DND-41 (cell line): ENCODE measurements at regions not wholly inside any gene's neighbourhood (a gene's known extent, or its start where the extent isn't known, plus 50 kb on each side); places are given as distances from the start of the nearest gene placed in this dataset.

Experiments
- ATAC-seq: fragments of 200-7000 bp; cut with Tn5 transposase; 3 replicates; pipeline ENCODE4 v1.9.1; 2021; ENCODE audit warnings: low read depth; ENCODE audit not compliant: insufficient read depth
- DNase-seq: peaks from one replicate; pipeline ENCODE4 v3.0.0-alpha.2; 2020
- H2AFZ ChIP-seq: 2 replicates; pipeline ENCODE4 v1.6.0; 2012; ENCODE audit warnings: low read depth, low read length
- H3K27ac ChIP-seq: 2 replicates; pipeline ENCODE4 v1.5.1; 2012; ENCODE audit warnings: low read length, inconsistent platforms
- H3K27me3 ChIP-seq: fragments of 200-600 bp; sonication (generic); 2 replicates; pipeline ENCODE4 v1.6.0; 2012; ENCODE audit warnings: low read length, mild to moderate bottlenecking, inconsistent platforms; ENCODE audit not compliant: insufficient read depth, poor library complexity
- H3K36me3 ChIP-seq: 2 replicates; pipeline ENCODE4 v1.5.1; 2012; ENCODE audit warnings: low read length, inconsistent platforms; ENCODE audit not compliant: insufficient read depth
- H3K4me1 ChIP-seq: 2 replicates; pipeline ENCODE4 v1.5.1; 2012; ENCODE audit warnings: mild to moderate bottlenecking, low read length; ENCODE audit not compliant: insufficient read depth
- H3K4me2 ChIP-seq: 2 replicates; pipeline ENCODE4 v1.6.0; 2012; ENCODE audit warnings: mild to moderate bottlenecking, moderate library complexity, low read length, inconsistent platforms; ENCODE audit not compliant: insufficient read depth
- H3K4me3 ChIP-seq, 2 experiments: fragments of 200-600 bp in 1 of 2; shearing (Covaris generic) in 1 of 2; 2 replicates each; pipeline ENCODE4 v1.5.1; 2012 to 2016; ENCODE audit warnings: inconsistent platforms in 2 of 2, low read length in 2 of 2, mild to moderate bottlenecking in 2 of 2, low read depth in 1 of 2, moderate library complexity in 1 of 2
- H3K79me2 ChIP-seq: 2 replicates; pipeline ENCODE4 v1.6.0; 2012; ENCODE audit warnings: low read length, inconsistent platforms; ENCODE audit not compliant: insufficient read depth
- H3K9ac ChIP-seq: 2 replicates; pipeline ENCODE4 v1.6.0; 2012; ENCODE audit warnings: low read depth, mild to moderate bottlenecking, inconsistent platforms, low read length, moderate library complexity
- H3K9me3 ChIP-seq: 2 replicates; pipeline ENCODE4 v1.5.1; 2012; ENCODE audit warnings: low read length, moderate library complexity, mild to moderate bottlenecking, inconsistent platforms; ENCODE audit not compliant: insufficient read depth, severe bottlenecking
- H4K20me1 ChIP-seq: 2 replicates; pipeline ENCODE4 v1.6.0; 2012; ENCODE audit warnings: low read length; ENCODE audit not compliant: insufficient read depth
- EZH2 ChIP-seq: IDR thresholded peaks from 3 replicates; pipeline ENCODE4 v1.6.1; 2012; ENCODE audit warnings: borderline replicate concordance, low read depth, mild to moderate bottlenecking, moderate library complexity, low read length, inconsistent platforms; ENCODE audit not compliant: severe bottlenecking
- TF ChIP-seq, protein P1 (sequence below): IDR thresholded peaks from 2 replicates; pipeline ENCODE4 v1.5.1; 2012; ENCODE audit warnings: borderline replicate concordance, low read length, moderate library complexity, mild to moderate bottlenecking; ENCODE audit not compliant: poor library complexity, severe bottlenecking; ENCODE audit errors: extremely low read depth

DNA sequence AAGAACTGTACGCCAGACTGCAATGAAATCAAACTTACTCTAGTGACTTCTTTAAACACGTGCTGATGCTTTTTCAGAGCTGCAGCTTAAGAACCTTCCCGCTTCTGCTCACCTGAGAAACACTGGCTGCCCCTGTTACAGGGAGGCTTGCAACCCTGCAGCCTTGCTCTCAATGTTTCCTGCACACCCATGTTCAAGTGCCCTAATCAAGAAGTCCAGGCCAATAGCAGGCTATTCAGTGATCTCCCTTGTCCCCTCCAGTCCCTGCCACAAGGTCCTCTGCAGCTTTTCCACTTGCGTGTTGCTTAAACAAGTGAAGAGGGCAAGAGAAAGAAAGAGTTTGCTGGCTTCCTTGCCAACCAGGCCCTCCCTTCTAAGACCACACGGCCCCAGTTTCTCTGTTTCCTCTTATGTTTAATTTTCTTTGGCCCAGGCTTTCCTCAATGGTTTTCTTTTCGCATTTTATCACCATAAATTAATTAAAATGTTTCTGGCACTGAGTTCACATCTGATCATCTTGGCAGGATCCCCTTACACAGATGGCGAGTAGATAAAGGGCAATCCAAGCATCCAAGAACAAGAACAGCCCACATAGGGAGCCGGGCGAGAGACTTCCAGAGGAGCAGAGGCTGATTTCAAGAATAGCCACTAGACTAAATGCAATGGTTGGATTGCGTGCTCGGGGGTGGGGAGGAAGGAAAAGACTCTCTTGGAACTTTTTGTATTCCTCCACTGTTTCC lies 82.3 kb upstream of the CDKN3 start:
- H3K9me3 ChIP-seq: no peaks in the 10 kb centered on the region
- H2AFZ ChIP-seq: no peak overlapping the region
- no peak overlapping the region for H3K4me2 ChIP-seq
- TF ChIP-seq EZH2: no peak
- TF ChIP-seq, protein P1, sequence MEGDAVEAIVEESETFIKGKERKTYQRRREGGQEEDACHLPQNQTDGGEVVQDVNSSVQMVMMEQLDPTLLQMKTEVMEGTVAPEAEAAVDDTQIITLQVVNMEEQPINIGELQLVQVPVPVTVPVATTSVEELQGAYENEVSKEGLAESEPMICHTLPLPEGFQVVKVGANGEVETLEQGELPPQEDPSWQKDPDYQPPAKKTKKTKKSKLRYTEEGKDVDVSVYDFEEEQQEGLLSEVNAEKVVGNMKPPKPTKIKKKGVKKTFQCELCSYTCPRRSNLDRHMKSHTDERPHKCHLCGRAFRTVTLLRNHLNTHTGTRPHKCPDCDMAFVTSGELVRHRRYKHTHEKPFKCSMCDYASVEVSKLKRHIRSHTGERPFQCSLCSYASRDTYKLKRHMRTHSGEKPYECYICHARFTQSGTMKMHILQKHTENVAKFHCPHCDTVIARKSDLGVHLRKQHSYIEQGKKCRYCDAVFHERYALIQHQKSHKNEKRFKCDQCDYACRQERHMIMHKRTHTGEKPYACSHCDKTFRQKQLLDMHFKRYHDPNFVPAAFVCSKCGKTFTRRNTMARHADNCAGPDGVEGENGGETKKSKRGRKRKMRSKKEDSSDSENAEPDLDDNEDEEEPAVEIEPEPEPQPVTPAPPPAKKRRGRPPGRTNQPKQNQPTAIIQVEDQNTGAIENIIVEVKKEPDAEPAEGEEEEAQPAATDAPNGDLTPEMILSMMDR: no peak
- ATAC-seq: no peak
- no peaks in the 10 kb centered on the region for H3K79me2 ChIP-seq
- H3K27ac ChIP-seq: no peak overlapping the region
- no peak for DNase-seq
- no peak overlapping the region for H3K4me3 ChIP-seq
- H3K36me3 ChIP-seq: no peaks in the 10 kb centered on the region
- no peaks in the 10 kb centered on the region for H3K4me1 ChIP-seq
- H3K27me3 ChIP-seq: no peaks in the 10 kb centered on the region
- H4K20me1 ChIP-seq: no peaks in the 10 kb centered on the region
- H3K9ac ChIP-seq: no peak overlapping the region

DNA sequence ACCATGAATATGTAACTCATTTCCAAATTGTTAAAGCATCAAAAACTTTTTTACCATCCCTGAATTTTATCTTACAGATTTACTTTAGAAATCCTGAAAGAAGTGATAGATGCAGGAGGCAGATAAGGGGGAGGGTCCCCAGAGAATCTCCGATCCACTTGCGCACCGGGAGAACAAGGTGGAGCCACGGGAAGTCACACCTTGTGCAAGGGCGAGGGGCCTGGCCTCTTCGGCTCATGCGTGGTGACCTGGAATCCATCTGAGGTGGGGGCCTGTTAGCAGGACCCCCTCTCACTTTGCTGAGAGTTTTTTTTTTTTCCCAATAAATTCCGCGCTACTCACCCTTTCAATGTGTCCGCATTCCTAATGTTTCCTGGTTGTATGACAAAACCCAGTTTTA lies 80.2 kb upstream of the CDKN3 start:
- H3K4me3 ChIP-seq: no peak overlapping the region
- DNase-seq (no peak), ATAC-seq (no peak)
- no peaks in the 10 kb centered on the region for H3K9me3 ChIP-seq
- H3K4me2 ChIP-seq: no peak overlapping the region
- H3K9ac ChIP-seq: no peak overlapping the region
- no peaks in the 10 kb centered on the region for H3K36me3 ChIP-seq
- no peak overlapping the region for H3K27ac ChIP-seq
- H3K79me2 ChIP-seq: no peaks in the 10 kb centered on the region
- H3K4me1 ChIP-seq: no peaks in the 10 kb centered on the region
- H4K20me1 ChIP-seq: no peaks in the 10 kb centered on the region
- no peaks in the 10 kb centered on the region for H3K27me3 ChIP-seq
- no peak for TF ChIP-seq EZH2
- TF ChIP-seq, protein P1: no peak
- no peak overlapping the region for H2AFZ ChIP-seq

GRCh38 chr14:54317391-54317790 lies 79.4 kb upstream of the CDKN3 start:
- no peak overlapping the region for H3K4me2 ChIP-seq
- no peaks in the 10 kb centered on the region for H3K9me3 ChIP-seq
- H3K4me3 ChIP-seq: no peak overlapping the region
- H3K9ac ChIP-seq: no peak overlapping the region
- H3K27ac ChIP-seq: no peak overlapping the region
- no peaks in the 10 kb centered on the region for H3K4me1 ChIP-seq
- no peaks in the 10 kb centered on the region for H3K36me3 ChIP-seq
- no peaks in the 10 kb centered on the region for H3K27me3 ChIP-seq
- DNase-seq: no peak
- no peak overlapping the region for H2AFZ ChIP-seq
- no peaks in the 10 kb centered on the region for H3K79me2 ChIP-seq
- no peaks in the 10 kb centered on the region for H4K20me1 ChIP-seq
- ATAC-seq: no peak
- TF ChIP-seq EZH2: no peak
- TF ChIP-seq, protein P1: no peak

- H3K27me3 ChIP-seq: no peaks in the 10 kb centered on the region
- no peak overlapping the region for H3K4me3 ChIP-seq
- H3K4me2 ChIP-seq: no peak overlapping the region
- no peaks in the 10 kb centered on the region for H4K20me1 ChIP-seq
- H3K79me2 ChIP-seq: no peaks in the 10 kb centered on the region
- H3K4me1 ChIP-seq: no peaks in the 10 kb centered on the region
- no peak overlapping the region for H3K9ac ChIP-seq
- no peaks in the 10 kb centered on the region for H3K9me3 ChIP-seq
- TF ChIP-seq, protein P1: no peak
- TF ChIP-seq EZH2: no peak
- DNase-seq: no peak
- no peak overlapping the region for H2AFZ ChIP-seq
- no peaks in the 10 kb centered on the region for H3K36me3 ChIP-seq
- no peak overlapping the region for H3K27ac ChIP-seq
- ATAC-seq: no peak
Observed at GRCh38 chr14:54322246-54322645, 74.6 kb upstream of the CDKN3 start.
